GM08714 (cell line): ENCODE measurements at regions not wholly inside any gene's neighbourhood (a gene's known extent, or its start where the extent isn't known, plus 50 kb on each side); places are given as distances from the start of the nearest gene placed in this dataset.

ENCODE experiments used
- H3K4me3 ChIP-seq: fragments of 200-500 bp; sonication (Bioruptor generic); 2 replicates; pipeline ENCODE4 v1.5.1; 2014; ENCODE audit warnings: mild to moderate bottlenecking, low read length, inconsistent platforms
- ZNF274 ChIP-seq: IDR thresholded peaks from 2 replicates; pipeline ENCODE4 v1.6.1; 2012; ENCODE audit warnings: mild to moderate bottlenecking, low read depth, low read length

- no peak for TF ChIP-seq ZNF274
These were observed 51.3 kb downstream of the OR10H4 start for GRCh38 chr19:16000024-16000663.

GRCh38 chr19:16001481-16002312 lies 52.9 kb downstream of the OR10H4 start:
- TF ChIP-seq ZNF274, result no peak
- peak overlapping the region; percentile 20; the same call in 1 of the 2 replicates for H3K4me3 ChIP-seq

More at GRCh38 chr19:16000024-16000663, 51.3 kb downstream of the OR10H4 start:
- no peak overlapping the region for H3K4me3 ChIP-seq

GRCh38 chr19:16002406-16003384 lies 53.9 kb downstream of the OR10H4 start:
- H3K4me3 ChIP-seq, result peak overlapping the region; percentile 20; the same call in 1 of the 2 replicates
- no peak for TF ChIP-seq ZNF274

GRCh38 chr19:16003391-16003790 lies 54.6 kb downstream of the OR10H4 start:
- H3K4me3 ChIP-seq, result no peak overlapping the region
- TF ChIP-seq ZNF274, result no peak

DNA sequence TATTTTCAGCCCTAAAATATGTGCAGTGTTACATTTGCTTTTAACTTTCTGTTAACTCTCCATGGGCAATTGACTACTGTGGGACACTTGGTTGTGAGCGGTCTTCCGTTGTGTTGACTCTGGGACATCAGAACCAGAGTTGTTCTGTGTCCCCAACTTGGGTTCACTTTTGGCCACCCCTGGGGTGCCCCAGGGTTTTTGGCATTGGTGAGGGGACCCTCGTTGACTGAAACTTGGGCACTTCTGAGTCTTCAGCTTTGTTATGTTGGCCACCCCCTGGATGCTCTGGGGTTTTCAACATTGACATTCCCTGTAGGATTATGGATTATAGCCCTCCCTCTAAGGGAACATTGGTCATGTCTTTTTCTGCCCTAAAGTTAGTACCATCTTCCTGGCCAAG lies 57.1 kb downstream of the OR10H4 start:
- no peak overlapping the region for H3K4me3 ChIP-seq
- no peak for TF ChIP-seq ZNF274

DNA sequence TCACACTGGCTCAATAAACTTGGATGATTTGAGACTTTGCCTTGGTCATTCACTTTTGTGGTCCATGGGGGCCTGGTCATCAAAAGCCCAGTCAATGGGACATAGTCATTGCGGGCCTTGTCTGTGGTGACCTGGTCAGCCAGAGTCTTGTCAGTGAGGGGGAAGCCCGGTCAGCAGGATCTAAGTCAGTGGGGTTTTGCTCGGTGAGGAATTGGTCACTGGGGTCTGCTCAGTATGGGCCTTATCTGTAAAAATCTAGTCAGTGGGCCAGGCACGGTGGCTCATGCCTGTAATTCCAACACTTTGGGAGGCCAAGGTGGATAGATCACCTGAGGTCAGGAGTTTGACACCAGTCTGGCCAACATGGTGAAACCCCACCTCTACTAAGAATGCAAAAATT lies 63.7 kb upstream of the TPM4 start:
- no peak overlapping the region for H3K4me3 ChIP-seq
- TF ChIP-seq ZNF274, result no peak

- TF ChIP-seq ZNF274, result no peak
- H3K4me3 ChIP-seq, result no peak overlapping the region
These were observed 63.0 kb upstream of the TPM4 start for GRCh38 chr19:16013181-16013850.

DNA sequence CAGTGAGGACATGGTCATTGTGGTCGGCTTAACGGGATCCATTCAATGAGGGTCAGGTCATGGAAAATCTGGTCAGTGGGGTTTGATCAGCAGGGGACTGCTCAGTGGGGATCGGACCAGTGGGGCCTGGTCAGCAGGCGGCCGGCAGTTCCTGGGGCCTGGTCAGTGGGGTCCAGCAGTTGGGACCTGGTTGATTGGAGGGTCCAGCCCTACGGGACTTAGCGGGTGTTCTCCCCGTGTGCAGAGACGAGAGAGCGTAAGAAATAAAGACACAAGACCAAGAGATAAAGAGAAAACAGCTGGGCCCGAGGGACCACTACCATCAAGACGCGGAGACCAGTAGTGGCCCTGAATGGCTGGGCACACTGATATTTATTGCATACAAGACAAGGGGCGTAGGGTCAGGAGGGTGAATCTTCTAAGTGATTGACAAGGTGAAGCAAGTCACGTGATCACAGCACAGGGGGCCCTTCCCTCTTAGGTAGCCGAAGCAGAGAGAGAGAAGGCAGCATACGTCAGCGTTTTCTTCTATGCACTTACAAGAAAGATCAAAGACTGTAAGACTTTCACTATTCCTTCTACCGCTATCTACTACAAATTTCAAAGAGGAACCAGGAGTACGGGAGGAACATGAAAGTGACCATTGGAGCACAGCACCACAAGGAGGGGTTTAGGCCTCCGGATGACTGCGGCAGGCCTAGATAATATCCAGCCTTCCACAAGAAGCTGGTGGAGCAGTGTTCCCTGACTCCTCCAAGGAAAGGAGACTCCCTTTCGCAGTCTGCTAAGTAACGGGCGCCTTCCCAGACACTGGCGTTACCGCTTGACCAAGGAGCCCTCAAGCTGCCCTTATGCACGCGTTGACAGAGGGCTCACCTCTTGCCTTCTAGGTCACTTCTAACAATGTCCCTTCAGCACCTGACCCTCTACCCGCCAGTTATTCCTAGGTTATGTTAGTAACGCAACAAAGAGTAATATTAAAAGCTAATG lies 62.1 kb upstream of the TPM4 start:
- TF ChIP-seq ZNF274, result no peak
- no peak overlapping the region for H3K4me3 ChIP-seq

- no peak for TF ChIP-seq ZNF274
- H3K4me3 ChIP-seq, result no peak overlapping the region
These were observed 61.1 kb upstream of the TPM4 start for GRCh38 chr19:16014923-16015804.

DNA sequence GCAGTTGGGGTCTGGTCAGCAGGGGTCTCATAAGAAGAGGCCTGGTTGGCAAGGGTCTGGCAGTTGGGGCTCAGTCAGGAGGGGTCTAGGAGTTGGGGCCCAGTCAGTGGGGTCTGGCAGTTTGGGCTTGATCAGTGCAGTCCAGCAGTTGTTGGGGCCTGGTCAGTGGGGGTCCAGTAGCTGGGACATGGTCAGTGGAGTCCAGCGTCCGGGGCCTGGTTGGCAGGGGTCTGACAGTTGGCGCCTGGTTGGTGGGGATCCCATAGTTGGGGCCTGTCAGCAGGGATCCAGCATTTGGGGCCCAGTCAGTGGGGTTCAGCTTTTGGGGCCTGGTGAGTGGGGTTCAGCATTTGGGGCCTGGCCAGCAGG lies 60.5 kb upstream of the TPM4 start:
- no peak overlapping the region for H3K4me3 ChIP-seq
- TF ChIP-seq ZNF274, result no peak

- no peak overlapping the region for H3K4me3 ChIP-seq
- TF ChIP-seq ZNF274, result no peak
These were observed 59.8 kb upstream of the TPM4 start for GRCh38 chr19:16016226-16017137.

GRCh38 chr19:16017138-16017490 lies 59.2 kb upstream of the TPM4 start:
- TF ChIP-seq ZNF274, result no peak
- H3K4me3 ChIP-seq, result no peak overlapping the region
